ENCODE measurements at regions not wholly inside any gene's neighbourhood (a gene's known extent, or its start where the extent isn't known, plus 50 kb on each side); places are given as distances from the start of the nearest gene placed in this dataset.
"Not testable (repeated sequence)": the region's sequence is repeated elsewhere in the genome, so short reads cannot be mapped to it uniquely, and the experiment has no call there.

DNA sequence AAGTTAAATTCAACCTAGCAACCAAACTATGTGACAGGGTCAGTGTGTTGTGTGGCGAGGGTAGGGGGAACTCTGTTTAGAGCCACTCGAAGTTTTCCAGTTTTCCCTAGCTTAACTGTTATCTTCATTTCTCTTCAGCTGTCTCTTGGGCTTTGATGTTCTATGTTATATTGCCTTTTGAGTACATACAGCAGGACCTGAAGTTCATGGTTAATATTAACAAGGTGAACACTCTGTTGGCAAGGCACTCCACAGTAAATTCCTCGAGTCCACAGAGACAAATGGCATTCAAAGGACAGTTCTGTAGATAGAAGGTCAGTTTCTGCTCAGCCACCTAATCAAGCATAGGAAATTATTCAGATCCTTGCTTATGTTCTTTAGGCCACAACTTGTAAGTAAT is 147.9 kb upstream of the DPH6 start:
- no peak for DNase-seq (ENCODE audit: low read depth, low spot score)

DNA sequence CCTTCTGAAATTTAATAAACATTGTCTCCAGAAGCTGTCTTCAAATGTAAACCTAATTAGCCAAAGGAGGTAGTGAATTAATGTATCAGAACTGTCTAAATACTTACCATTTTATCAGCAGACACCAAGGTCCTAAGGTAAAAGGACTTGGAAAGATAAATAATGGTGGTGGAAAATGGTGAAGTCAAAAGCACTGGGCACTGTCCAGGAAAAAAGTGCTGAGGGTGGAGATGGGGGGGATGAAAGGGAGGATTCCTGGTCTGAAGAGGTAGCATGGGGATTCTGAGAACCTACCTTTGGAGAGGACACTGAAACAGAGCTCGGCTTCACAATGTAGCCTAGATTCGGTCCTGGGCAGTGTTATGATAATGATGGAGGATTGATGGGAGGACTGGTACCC is 149.0 kb upstream of the DPH6 start:
- DNase-seq (ENCODE audit: low read depth, low spot score), result no peak

DNA sequence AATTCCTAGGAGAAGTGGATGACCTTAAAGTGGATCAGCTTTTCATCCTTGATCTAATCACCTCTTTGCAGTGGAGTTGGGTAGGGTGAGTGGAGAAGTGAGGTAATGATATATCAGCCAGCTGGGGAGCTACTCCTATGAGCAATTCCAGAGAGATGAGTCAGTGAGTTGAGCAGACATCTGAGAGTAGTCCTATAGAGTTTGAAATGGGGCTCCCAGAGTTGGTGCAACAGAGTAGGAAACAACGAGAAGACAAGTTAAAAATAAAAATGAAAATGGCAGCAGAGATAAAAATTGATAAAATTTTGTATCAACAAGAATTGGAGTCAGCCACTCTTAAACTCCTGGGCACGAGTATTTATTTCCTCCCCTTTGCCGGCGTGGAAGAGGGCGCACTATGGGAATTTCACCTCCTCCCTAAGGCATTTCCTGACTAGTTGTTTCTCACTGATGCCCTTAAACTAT is 150.8 kb upstream of the DPH6 start:
- DNase-seq (ENCODE audit: low read depth, low spot score), result peak; percentile 69

DNA sequence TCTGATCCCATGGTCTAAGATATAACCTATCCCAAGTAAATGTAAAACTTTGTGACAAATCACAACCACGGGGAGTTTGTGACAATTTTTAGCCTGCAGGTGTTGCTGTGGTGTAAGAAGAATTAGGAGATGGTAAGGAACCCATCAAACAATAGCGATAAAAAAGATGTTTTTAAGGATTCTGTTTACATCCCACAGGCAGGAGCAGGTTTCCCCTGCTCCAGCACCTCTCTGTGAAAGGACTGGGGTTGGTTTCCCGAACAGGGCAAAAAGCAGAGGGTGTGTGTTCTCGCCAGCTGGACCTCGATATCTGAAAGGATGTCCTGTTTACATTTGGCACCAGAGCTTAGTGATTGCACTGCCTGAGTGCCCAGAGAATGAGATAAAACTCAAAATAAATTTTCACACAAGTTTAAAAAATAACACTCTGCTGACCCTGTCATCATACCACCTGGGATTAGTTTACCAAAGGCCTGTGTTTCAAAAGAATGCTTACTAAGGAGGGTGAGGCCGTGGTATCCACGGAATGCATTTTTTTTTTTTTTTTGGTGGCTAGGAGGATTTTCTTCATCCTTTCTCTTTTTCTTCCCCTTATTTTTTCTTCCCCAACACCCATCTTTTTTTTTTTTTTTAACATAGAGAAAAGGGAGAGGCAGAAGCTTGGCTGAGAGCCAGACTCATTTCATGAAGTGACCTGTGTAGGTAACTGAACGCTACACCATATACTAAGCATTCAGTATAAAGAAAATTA is 151.8 kb upstream of the DPH6 start:
- DNase-seq (ENCODE audit: low read depth, low spot score), result peak; percentile 84

DNA sequence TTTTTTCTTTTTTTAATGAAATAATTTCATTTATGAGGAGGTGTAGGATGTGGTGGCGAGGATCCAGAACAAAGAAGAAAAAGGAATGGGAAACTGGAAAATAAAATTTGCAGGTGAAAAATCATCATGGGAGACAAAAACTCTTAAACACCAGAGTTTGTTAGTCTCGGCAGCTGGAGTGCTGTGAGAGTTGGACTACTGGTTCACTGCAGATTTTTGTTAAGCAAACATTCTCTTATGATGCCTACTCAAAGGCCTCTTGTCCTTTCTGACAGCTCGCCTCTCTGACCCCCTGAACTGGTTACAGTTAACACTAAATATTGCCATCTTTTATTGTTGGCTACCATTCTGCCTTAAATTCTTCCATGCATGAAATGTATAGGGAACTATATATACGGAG is 152.4 kb upstream of the DPH6 start:
- DNase-seq (ENCODE audit: low read depth, low spot score), result peak; percentile 30

DNA sequence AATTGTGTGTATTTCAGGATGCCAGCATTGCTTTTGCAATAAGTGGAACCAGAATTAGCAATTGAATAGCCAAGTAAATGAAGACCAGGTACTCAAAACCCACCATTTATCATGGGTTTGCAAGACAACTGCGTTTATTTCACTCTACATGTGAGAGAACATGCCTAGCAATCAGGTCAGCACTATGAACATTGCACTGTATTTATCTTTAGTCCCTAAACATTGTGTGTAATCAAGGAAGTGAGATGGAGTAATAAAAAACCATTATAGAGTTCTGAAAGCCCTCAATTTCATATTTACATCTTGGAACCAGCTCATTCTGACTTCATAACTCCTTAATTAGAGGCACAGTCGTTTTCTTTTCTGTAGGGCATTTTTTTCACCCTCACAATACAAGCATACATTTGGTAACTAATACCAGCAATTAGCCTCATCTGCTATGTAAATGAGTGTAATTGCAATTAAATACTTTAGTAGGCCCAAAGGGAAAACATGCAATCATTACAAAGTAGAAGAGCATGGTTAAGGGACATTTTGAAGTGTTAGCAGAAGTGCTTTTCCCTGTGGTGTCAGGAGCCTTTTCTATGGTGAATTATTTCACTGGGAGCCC is 153.1 kb upstream of the DPH6 start:
- no peak for DNase-seq (ENCODE audit: low read depth, low spot score)

DNA sequence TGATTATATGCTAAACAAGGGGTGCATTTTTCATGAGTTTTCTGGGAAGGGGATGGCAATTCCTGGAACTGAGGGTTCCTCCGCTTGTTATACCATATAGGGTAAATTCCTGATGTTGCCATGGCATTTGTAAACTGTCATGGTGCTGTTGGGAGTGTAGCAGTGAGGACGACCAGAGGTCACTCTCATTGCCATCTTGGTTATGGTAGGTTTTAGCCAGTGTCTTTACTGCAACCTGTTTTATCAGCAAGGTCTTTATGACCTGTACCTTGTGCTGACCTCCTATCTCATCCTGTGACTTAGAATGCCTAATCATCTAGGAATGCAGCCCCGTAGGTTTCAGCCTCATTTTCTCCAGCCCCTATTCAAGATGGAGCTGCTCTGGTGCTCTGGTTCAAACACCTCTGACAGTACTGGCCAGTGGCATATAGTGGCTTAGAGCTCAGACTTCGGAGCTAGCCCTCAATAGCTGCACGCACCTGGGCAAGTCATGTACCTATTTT is 154.2 kb upstream of the DPH6 start:
- DNase-seq (ENCODE audit: low read depth, low spot score), result not testable (repeated sequence)

DNA sequence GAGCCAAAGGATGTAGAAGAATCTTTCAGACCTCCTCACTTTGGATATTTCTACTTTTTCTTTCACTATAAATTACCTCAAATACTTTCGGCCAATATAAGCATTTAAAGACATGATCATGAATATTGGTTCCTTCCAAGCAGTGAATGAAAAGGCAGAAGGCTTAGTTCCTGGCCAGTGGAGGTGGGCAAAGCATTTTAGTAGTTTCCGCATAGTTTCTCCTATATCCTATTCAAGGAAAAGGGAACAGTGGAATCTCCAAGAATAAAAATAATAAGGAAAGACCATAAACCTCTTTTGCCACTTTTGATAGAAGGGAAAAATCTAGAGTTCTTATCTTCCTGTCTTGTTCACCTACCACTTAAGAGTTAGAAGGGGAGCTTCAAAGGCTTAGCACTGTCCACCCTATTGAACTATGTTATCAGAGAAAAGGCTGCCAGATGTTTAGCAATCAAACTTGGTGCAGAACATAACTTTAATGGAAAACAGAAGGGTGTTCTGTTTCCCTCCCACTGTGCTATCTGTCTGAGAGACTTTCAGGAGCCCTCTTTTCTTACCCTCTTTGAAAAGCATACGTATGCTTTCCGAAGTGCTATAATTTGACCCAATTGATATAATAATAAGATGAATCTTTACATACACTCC is 155.6 kb upstream of the DPH6 start:
- DNase-seq (ENCODE audit: low read depth, low spot score), result no peak

DNA sequence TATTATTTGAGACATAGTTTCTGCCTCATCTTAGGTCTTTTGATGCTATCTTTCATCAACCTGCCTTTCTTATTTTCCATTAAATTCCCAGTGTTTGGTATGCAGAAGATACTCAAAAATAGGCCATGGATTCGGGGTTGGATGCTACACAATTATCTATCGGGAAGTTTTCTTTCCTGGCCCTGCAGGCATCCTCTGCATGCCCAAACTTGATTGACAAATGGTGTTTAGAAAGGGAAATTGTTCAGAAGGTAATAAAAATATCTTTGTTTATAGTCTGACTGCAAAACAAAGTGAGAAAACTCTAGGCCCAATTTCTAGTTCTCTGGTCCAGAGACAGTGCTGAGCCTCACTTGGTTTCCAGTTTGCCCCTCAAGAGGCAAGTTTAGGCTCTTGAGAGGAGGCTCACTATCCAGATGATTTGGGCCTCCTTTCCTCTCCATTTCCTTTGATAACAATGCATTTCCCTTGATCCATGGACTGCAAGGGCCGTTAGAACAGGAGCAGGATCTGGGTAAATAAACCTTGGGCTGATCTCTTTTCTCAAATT is 157.1 kb upstream of the DPH6 start:
- DNase-seq (ENCODE audit: low read depth, low spot score), result no peak

DNA sequence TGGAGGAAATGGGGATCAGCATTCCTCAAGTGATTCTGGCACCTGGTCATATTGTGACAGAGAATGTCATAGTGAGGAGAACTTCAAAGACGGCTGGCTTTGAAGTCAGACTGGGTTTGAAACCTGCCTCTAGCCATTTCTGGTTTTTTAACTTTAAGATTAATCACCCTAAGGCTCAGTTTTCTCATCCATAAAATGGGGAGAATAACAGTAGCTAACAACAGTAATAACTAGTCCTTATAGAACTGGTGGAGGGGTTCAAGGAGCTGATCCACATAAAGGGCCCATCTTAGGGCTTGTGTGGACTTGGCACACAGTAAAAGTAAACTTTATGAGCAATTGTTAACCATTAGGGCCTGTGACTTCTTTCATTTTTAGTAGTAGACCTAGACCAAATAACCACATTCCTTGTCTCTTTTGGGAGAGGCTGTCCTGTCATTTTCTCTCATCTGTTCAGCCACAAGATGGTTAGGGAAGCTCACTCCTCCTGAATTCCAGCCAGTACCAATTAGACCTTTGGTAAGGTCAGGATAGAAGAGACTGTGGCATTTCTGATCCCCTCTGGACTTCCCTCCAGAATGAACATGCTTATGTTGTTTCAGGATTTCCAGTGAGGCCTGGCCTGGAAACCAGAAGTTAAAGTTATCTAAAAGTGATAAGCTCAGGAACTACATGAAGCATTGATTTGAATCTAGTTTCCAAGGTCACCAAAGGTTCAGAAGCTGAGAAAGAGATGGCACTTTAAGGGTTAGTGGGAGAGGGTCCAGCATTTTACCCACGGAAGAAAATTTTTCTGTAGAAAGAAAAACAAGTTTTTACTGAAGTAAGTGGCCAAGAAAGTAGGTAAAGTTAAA is 159.3 kb upstream of the DPH6 start:
- DNase-seq (ENCODE audit: low read depth, low spot score), result no peak

DNA sequence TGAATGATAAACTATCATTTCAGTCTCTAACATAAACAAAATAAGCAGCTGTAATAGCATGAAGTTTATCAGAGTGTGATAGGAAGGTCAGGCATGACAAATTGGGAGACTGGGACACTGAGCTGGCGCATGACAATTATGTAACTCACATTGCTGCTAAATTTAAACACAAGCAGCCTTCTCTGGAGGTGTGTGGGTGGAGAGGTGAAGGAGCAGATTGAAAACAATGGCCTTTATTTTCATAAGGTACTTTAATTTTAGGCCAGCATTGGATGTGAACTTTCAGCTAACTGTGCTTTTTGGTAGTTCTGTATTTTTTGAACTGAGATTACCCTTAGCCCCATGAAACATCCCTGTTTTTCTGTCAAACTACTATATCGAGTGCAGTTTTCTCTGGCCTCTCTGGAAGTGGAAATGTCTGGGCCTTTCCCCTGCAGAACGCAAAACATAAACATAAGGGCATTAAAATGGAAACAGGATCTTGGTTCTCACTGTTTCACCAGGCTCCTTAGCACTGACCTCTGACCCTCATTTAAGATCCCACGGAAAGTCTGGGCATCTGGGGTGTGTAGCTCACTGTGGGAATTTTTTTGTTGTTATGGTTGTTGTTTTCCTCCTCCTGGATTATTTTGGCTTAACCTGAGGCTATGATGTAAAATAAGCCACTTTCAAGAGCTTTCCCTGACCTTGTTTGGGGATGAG is 160.1 kb upstream of the DPH6 start:
- DNase-seq (ENCODE audit: low read depth, low spot score), result peak; percentile 18

DNA sequence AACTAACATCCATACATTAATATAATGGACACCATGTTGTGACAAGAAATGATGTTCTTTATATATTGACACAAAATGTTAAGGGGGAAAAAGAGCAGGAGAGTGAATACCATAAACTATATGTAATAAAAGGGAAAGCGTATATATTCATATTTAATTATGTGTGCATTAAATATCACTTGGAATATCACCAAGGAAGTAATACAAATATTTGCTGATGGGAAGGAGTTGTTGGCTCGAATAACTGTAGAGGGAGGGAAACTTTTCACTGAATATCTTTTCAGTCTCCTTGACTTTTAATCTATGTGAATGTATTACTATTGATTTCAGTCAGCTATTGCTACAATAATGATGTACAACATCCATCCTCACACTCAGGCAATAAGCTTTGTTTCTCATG is 167.0 kb upstream of the DPH6 start:
- no peak for DNase-seq (ENCODE audit: low read depth, low spot score)

DNA sequence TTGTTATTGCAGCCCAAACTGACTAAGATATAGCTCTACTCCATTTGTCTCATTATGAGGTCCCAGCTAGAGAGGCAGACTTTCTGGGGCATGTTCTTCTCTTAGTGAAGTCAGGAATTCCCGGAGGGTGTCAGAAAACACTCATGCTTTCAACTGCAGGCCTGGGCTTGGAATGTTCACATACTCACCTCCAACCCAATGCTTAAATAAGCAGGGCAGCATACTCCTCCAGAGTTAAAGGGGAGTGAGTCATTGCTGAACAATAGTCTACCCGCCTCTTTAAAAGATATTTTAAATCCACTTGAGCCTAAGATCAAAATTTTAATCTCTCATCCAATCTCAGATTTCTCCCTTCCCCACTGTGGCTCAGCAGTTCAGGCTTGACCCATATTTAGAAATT is 167.8 kb upstream of the DPH6 start:
- peak; percentile 74 for DNase-seq (ENCODE audit: low read depth, low spot score)

DNA sequence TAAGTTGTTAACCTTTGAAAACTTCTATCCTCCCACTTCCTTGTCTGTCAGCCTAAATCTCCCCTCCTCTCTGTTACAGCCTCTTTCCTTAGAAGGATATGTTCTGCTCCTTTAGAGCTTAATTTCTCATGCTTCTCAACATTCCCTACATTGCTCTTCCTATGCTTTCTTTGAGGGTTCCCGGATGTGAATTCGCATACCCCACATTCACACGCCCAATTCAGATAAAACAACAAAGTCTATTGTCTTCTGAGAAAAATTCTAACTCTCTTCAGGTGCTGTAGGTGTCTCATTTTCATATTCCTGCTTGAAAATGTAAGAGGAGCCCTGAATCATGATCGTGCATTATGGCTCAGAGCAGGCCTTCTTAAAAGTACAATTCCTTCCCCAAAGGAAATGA is 171.8 kb upstream of the DPH6 start:
- DNase-seq (ENCODE audit: low read depth, low spot score), result no peak

DNA sequence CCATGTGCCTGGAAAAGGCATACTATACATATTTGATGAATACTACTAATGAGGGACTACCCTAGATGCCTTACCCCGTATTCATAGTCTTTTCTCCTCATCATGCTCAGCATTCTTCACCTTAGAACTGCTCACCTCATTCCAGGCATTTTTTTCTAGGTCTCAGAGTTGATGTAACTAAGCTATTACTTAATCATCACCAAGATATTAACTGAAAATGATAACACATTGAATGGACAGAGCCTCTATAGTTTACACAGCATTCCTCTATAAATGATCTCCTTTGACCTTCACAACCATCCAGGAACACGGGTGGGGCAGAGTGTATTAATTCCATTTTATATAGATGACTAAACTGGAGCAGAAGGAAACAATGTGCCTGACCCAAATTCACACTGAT is 174.1 kb upstream of the DPH6 start:
- no peak for DNase-seq (ENCODE audit: low read depth, low spot score)

DNA sequence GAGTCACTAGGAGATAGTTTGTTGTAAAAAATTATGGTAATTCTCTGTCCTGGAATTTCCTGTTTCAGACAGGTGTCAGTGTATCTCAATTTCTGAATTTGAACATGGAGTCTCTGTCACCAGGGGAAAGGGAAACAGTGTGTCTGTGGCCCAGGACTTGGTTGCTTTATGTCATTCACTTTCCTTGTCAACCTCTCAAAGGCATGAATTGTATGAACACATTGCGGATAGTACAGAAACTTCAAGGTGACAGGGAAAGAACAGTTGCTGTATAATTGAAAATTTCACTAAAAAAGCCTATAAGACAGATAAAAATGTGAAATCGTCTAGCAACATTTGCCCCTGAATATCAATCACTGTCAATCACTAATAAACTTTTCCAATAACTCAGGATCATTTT is 175.0 kb upstream of the DPH6 start:
- no peak for DNase-seq (ENCODE audit: low read depth, low spot score)

DNA sequence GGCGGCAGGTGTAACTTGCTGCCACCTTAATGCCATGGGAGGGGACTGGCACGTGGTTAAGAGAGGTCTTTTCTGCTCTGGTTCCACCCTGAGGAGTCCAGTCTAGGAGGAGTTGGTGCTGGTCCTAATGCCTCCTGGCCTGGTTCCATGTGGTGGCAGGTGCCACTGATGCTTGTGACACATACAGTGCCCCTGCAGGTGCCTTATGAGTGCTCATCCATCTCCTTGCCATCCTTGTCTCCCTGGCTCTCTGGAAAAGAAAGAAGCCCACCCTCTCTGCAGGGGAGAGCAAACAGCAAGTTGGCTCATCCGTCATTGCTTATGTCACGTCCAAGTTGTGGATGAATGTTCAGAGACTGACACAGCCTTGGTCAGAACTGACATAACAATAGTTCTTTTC is 175.8 kb upstream of the DPH6 start:
- no peak for DNase-seq (ENCODE audit: low read depth, low spot score)

DNA sequence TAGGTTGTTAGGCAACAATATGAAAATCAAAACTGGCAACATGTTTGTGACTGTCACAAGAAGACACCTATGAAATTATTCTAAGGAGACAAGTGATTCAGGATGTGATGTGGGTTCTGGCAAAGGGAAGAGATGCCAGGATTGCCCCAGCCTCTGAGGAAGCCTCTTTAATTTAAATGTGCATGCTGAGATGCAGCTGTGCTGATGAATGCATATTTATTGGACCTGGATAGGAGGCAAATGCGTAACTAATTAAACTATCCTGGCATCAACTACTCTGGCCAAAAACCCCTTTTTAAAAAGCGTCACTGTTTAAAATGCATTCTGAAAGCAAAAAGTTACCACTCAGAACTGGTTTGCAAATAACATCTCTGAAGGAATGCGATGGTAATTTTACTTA is 176.5 kb upstream of the DPH6 start:
- DNase-seq (ENCODE audit: low read depth, low spot score), result no peak

DNA sequence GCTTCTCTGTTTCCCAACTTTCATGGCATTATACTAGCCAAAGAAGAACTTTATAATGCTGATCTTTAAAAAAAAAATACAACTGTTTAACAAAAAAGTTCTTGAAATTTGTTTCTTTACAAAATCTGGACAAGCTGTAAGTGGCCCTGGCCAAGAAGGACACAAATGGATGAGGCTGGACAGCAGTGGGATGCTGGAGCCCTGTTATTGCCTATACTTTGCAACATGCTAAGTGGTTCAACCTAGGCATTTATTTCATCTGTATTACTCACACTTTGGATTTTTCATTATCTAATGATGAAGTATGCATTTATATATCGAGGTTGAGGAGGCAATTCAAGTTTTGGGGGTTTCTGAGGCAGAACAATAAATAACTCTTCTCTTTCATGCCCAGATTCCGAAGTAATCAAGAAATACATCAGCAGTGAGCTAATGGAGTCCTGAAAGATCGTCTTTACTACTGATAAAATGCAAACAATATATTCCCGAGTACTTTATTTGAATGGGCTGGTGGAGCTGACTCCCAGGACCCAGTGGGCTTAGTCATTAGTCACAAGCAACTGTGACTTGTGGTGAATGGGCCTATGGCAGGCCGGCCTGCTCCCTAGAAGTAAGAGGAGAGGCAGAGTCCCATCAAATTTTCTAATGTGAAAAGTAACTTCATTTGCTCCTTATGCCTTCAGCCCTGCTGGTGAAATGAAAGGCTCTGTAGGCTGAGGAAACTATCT is 177.3 kb upstream of the DPH6 start:
- peak; percentile 20 for DNase-seq (ENCODE audit: low read depth, low spot score)

DNA sequence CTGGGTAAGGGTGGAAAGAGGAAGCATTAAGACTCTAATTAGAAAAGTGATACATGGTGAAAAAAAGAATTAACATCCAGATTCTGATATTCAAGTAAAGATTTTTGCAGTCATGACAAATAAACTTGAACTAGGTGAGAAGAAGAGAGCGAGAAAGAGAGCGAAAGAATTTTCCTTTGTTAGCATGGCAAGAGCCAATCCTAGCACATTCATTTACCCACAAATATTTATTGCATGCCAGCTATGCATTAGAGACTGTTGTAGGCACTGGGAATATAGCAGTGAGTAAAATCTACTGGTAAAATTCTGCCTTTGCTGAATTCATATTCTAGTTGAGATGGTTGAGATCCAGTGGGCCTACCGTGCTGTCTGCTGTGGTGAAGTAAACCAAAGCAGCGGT is 177.9 kb upstream of the DPH6 start:
- peak; percentile 49 for DNase-seq (ENCODE audit: low read depth, low spot score)

All from astrocyte of the hippocampus (primary cell).